ENCODE measurements at regions not wholly inside any gene's neighbourhood (a gene's known extent, or its start where the extent isn't known, plus 50 kb on each side); places are given as distances from the start of the nearest gene placed in this dataset.

- Mint-ChIP-seq H3K4me1 (peaks cover 50% of the 10 kb centered on the region), H3K27me3 (ENCODE audit: insufficient read depth, low read depth, poor library complexity) (peaks cover 5% of the 10 kb centered on the region), H3K9me3 (no peaks in the 10 kb centered on the region), H3K36me3 (ENCODE audit: low read depth) (no peaks in the 10 kb centered on the region), H3K4me3 (no peak overlapping the region), H3K27ac (no peak overlapping the region; the same call in 1 of the 2 replicates)
- Histone ChIP-seq H2AFZ (no peak overlapping the region), H3K4me2 (peak overlapping the region; percentile 7; the same call in 1 of the 2 replicates), H3K27me3 (ENCODE audit: insufficient read depth) (no peaks in the 10 kb centered on the region), H3K4me1 (ENCODE audit: insufficient read depth) (peaks cover 48% of the 10 kb centered on the region), H3K36me3 (ENCODE audit: insufficient read depth) (no peaks in the 10 kb centered on the region), H3K9me2 (ENCODE audit: insufficient read depth) (0 out of 2 replicates have a peak, but pooled peaks cover 2% of the 10 kb centered on the region), H3K27ac (ENCODE audit: low read depth) (0 out of 2 replicates have a peak overlapping the region, but pooled peaks have one; percentile 13), H3K79me2 (replicated peaks; ENCODE audit: insufficient read depth) (peaks cover 9% of the 10 kb centered on the region; the same call in 1 of the 2 replicates), H3K4me3 (no peak overlapping the region), H4K20me1 (replicated peaks; ENCODE audit: insufficient read depth) (no peaks in the 10 kb centered on the region), H3F3A (replicated peaks; ENCODE audit: low read depth) (peaks cover 15% of the 10 kb centered on the region; the same call in 1 of the 2 replicates)
- no peak for TF ChIP-seq CTCF (conservative IDR thresholded peaks at IDR 0.05; ENCODE audit: low read depth in 2 of 2)
- TF ChIP-seq ZNF462 (CRISPR knock-in tag; IDR thresholded peaks at IDR 0.05) = no peak
- no peak for TF ChIP-seq CREB1 (CRISPR knock-in tag; IDR thresholded peaks at IDR 0.05; ENCODE audit: low read depth)
- no peak for TF ChIP-seq ZNF331 (CRISPR knock-in tag; IDR thresholded peaks at IDR 0.05; ENCODE audit: low read depth)
- no peak for TF ChIP-seq EZH2 (IDR thresholded peaks at IDR 0.05; ENCODE audit: low read depth, unreplicated experiment)
- no peak for TF ChIP-seq ETS1 (IDR thresholded peaks at IDR 0.05)
- TF ChIP-seq EZH2phosphoT487 (IDR thresholded peaks at IDR 0.05; ENCODE audit: unreplicated experiment) = no peak
- TF ChIP-seq POLR2AphosphoS5 (IDR thresholded peaks at IDR 0.05; ENCODE audit: low read depth) = no peak
- TF ChIP-seq ZNF114 (CRISPR knock-in tag; IDR thresholded peaks at IDR 0.05) = no peak
- TF ChIP-seq NANOG (IDR thresholded peaks at IDR 0.05; ENCODE audit: borderline replicate concordance) = no peak
- TF ChIP-seq REST (IDR thresholded peaks at IDR 0.05; ENCODE audit: unreplicated experiment) = no peak
- TF ChIP-seq STAT1 (IDR thresholded peaks at IDR 0.05; ENCODE audit: unreplicated experiment) = no peak
- no peak for TF ChIP-seq JUNB (IDR thresholded peaks at IDR 0.05; ENCODE audit: unreplicated experiment)
- no peak for DNase-seq (ENCODE audit: low spot score)
- ATAC-seq = no peak
Measured at GRCh38 chr6:14925025-14925698, 320.7 kb upstream of the JARID2 start.
